ENCODE measurements at regions not wholly inside any gene's neighbourhood (a gene's known extent, or its start where the extent isn't known, plus 50 kb on each side); places are given as distances from the start of the nearest gene placed in this dataset.

GRCh38 chr21:22399681-22400514 is 1401.7 kb downstream of the NCAM2 start:
- TF ChIP-seq, protein P1, sequence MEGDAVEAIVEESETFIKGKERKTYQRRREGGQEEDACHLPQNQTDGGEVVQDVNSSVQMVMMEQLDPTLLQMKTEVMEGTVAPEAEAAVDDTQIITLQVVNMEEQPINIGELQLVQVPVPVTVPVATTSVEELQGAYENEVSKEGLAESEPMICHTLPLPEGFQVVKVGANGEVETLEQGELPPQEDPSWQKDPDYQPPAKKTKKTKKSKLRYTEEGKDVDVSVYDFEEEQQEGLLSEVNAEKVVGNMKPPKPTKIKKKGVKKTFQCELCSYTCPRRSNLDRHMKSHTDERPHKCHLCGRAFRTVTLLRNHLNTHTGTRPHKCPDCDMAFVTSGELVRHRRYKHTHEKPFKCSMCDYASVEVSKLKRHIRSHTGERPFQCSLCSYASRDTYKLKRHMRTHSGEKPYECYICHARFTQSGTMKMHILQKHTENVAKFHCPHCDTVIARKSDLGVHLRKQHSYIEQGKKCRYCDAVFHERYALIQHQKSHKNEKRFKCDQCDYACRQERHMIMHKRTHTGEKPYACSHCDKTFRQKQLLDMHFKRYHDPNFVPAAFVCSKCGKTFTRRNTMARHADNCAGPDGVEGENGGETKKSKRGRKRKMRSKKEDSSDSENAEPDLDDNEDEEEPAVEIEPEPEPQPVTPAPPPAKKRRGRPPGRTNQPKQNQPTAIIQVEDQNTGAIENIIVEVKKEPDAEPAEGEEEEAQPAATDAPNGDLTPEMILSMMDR (IDR thresholded peaks at IDR 0.05; ENCODE audit: insufficient read depth, low read length, poor library complexity, severe bottlenecking): no peak
- TF ChIP-seq EZH2phosphoT487 (conservative IDR thresholded peaks at IDR 0.05; ENCODE audit: low read length): no peak
